ENCODE measurements at regions not wholly inside any gene's neighbourhood (a gene's known extent, or its start where the extent isn't known, plus 50 kb on each side); places are given as distances from the start of the nearest gene placed in this dataset.

DNA sequence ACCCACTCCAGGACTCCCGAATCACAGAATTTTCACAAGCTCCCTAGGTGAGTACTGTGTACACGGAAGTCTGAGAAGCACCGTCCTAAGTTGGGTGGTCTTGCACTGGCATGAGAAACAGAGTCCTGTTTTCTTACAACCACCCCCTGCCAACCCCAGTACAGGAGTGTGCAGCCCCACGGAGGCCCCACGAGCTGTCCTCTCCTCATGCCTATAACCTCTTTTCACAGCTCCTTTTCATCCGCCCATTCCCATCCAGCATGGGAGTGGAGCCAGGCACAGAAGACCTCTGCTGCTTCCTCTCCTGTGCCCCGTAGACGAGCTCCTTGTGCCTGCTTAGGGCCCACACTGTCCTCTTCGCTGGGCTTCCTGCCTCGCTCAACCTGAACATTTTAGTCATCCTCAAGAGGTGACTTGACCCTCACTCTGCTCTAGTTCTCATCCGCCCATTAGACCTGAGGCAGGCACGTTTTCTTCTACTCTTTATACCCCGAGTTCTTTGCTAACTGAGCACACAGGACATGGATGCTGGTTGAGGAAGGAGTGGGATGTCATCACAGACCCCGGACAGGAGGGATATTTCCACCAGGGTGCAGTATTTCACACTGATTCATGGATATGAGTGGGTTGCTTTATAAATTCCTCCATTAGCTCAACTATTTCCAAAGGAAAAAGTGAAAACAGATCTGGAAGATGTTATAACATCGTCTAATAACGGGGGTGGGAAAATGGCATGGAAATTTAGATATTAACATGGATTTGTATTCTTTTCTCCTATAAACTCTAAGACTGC lies 160.5 kb downstream of the TTLL2 start:
- TF ChIP-seq BACH2 (CRISPR knock-in tag; IDR thresholded peaks at IDR 0.05; ENCODE audit: borderline replicate concordance) = no peak
- TF ChIP-seq ZFP30 (CRISPR knock-in tag; IDR thresholded peaks at IDR 0.05) = no peak
- no peak for TF ChIP-seq GLIS3 (CRISPR knock-in tag; IDR thresholded peaks at IDR 0.05)
- TF ChIP-seq ZC3H10 (CRISPR knock-in tag; IDR thresholded peaks at IDR 0.05) = no peak
- no peak for TF ChIP-seq RARB (CRISPR knock-in tag; IDR thresholded peaks at IDR 0.05)
- no peak for TF ChIP-seq ZFP3 (CRISPR knock-in tag; IDR thresholded peaks at IDR 0.05)
- TF ChIP-seq ESRRG (CRISPR knock-in tag; IDR thresholded peaks at IDR 0.05) = no peak
- TF ChIP-seq, protein P1, sequence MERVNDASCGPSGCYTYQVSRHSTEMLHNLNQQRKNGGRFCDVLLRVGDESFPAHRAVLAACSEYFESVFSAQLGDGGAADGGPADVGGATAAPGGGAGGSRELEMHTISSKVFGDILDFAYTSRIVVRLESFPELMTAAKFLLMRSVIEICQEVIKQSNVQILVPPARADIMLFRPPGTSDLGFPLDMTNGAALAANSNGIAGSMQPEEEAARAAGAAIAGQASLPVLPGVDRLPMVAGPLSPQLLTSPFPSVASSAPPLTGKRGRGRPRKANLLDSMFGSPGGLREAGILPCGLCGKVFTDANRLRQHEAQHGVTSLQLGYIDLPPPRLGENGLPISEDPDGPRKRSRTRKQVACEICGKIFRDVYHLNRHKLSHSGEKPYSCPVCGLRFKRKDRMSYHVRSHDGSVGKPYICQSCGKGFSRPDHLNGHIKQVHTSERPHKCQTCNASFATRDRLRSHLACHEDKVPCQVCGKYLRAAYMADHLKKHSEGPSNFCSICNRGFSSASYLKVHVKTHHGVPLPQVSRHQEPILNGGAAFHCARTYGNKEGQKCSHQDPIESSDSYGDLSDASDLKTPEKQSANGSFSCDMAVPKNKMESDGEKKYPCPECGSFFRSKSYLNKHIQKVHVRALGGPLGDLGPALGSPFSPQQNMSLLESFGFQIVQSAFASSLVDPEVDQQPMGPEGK (CRISPR knock-in tag; IDR thresholded peaks at IDR 0.05; ENCODE audit: borderline replicate concordance) = no peak
- TF ChIP-seq OSR1 (CRISPR knock-in tag; IDR thresholded peaks at IDR 0.05) = no peak
- no peak for TF ChIP-seq SNAI2 (CRISPR knock-in tag; IDR thresholded peaks at IDR 0.05)
- TF ChIP-seq, protein P2, sequence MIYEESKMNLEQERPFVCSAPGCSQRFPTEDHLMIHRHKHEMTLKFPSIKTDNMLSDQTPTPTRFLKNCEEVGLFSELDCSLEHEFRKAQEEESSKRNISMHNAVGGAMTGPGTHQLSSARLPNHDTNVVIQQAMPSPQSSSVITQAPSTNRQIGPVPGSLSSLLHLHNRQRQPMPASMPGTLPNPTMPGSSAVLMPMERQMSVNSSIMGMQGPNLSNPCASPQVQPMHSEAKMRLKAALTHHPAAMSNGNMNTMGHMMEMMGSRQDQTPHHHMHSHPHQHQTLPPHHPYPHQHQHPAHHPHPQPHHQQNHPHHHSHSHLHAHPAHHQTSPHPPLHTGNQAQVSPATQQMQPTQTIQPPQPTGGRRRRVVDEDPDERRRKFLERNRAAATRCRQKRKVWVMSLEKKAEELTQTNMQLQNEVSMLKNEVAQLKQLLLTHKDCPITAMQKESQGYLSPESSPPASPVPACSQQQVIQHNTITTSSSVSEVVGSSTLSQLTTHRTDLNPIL (CRISPR knock-in tag; IDR thresholded peaks at IDR 0.05; ENCODE audit: low read depth) = no peak

Data from SK-N-SH treated with all-trans-retinoic acid at 6 μM for 48 hours (cell line).